Mesothelial cell of epicardium (in vitro differentiated cells): ENCODE measurements at regions not wholly inside any gene's neighbourhood (a gene's known extent, or its start where the extent isn't known, plus 50 kb on each side); places are given as distances from the start of the nearest gene placed in this dataset.
"Not testable (repeated sequence)": the region's sequence is repeated elsewhere in the genome, so short reads cannot be mapped to it uniquely, and the experiment has no call there.

Experiments
- DNase-seq, 2 experiments: peaks; one replicate each; pipeline ENCODE4 v3.0.0; 2021; ENCODE audit warnings: low spot score in 2 of 2; ENCODE audit not compliant: unreplicated experiment in 2 of 2
- H3K27ac Mint-ChIP-seq: 2 replicates; pipeline ENCODE4 v1.8.0; 2021; ENCODE audit warnings: mixed read lengths
- H3K27me3 Mint-ChIP-seq: 2 replicates; pipeline ENCODE4 v1.8.0; 2021; ENCODE audit warnings: low read depth, mixed read lengths
- H3K36me3 Mint-ChIP-seq: 2 replicates; pipeline ENCODE4 v1.8.0; 2021; ENCODE audit warnings: mixed read lengths
- H3K4me1 Mint-ChIP-seq: 2 replicates; pipeline ENCODE4 v1.8.0; 2021; ENCODE audit warnings: mixed read lengths
- H3K4me3 Mint-ChIP-seq: 2 replicates; pipeline ENCODE4 v1.8.0; 2021; ENCODE audit warnings: mild to moderate bottlenecking, moderate library complexity, mixed read lengths
- H3K9me3 Mint-ChIP-seq: 2 replicates; pipeline ENCODE4 v1.8.0; 2021; ENCODE audit warnings: mixed read lengths
- TF ChIP-seq, protein P1 (sequence below): fragments of 200-600 bp; sonication (generic); IDR thresholded peaks from one replicate; pipeline ENCODE4 v1.5.0; 2021; ENCODE audit warnings: antibody characterized with exemption; ENCODE audit not compliant: unreplicated experiment

DNA sequence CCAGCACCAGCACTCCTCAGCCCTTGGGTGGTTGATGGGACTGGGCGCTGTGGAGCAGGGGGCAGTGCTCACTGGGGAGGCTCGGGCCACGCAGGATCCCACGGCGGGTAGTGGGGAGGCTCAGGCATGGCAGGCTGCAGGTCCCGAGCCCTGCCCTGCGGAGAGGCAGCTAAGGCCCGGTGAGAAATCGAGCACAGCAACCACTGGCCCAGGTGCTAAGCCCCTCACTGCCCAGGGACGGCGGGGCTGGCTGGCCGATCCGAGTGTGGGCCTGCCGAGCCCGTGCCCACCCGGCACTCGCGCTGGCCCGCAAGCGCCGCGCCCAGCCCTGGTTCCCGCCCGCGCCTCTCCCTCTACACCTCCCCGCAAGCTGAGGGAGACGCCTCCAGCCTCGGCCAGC, 56.0 kb upstream of the ZNF195 start:
- Mint-ChIP-seq H3K9me3 (no peaks in the 10 kb centered on the region), H3K4me3 (no peak overlapping the region), H3K36me3 (no peaks in the 10 kb centered on the region), H3K27ac (no peak overlapping the region), H3K27me3 (peaks cover 23% of the 10 kb centered on the region), H3K4me1 (no peaks in the 10 kb centered on the region)
- no peak for DNase-seq
- TF ChIP-seq, protein P1, sequence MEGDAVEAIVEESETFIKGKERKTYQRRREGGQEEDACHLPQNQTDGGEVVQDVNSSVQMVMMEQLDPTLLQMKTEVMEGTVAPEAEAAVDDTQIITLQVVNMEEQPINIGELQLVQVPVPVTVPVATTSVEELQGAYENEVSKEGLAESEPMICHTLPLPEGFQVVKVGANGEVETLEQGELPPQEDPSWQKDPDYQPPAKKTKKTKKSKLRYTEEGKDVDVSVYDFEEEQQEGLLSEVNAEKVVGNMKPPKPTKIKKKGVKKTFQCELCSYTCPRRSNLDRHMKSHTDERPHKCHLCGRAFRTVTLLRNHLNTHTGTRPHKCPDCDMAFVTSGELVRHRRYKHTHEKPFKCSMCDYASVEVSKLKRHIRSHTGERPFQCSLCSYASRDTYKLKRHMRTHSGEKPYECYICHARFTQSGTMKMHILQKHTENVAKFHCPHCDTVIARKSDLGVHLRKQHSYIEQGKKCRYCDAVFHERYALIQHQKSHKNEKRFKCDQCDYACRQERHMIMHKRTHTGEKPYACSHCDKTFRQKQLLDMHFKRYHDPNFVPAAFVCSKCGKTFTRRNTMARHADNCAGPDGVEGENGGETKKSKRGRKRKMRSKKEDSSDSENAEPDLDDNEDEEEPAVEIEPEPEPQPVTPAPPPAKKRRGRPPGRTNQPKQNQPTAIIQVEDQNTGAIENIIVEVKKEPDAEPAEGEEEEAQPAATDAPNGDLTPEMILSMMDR, result no peak

- not testable (repeated sequence) for H3K4me1 Mint-ChIP-seq, DNase-seq, H3K27ac Mint-ChIP-seq, H3K9me3 Mint-ChIP-seq, H3K36me3 Mint-ChIP-seq, H3K4me3 Mint-ChIP-seq
- peaks cover 46% of the 10 kb centered on the region for H3K27me3 Mint-ChIP-seq
These were observed 50.2 kb upstream of the ZNF195 start for GRCh38 chr11:3429191-3429590.
